ENCODE measurements at regions not wholly inside any gene's neighbourhood (a gene's known extent, or its start where the extent isn't known, plus 50 kb on each side); places are given as distances from the start of the nearest gene placed in this dataset.

DNA sequence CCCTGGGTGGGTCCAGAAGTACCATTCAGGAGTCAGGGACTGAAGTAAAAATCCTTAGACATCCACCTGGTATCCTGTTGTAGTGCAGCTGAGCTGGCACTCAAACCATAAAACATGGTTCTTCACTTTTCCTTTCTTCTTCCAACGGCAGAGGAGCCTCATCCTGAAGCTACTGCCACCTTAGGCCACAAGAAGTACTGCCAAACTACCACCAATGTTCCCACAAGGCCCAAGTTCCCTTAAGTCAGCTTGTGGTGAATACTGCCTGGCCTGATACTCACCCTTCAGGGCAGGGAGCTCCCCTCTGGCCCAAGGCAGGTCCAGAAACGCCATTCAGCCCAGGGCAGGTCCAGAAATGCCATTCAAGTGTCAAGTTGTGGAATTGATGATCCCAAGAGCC is 1053.4 kb upstream of the CITED2 start:
- Mint-ChIP-seq H3K36me3 (ENCODE audit: low read depth) (no peaks in the 10 kb centered on the region), H3K27ac (no peak overlapping the region), H3K4me1 (no peaks in the 10 kb centered on the region), H3K4me3 (no peak overlapping the region), H3K27me3 (no peaks in the 10 kb centered on the region), H3K9me3 (no peaks in the 10 kb centered on the region)
- no peak for DNase-seq
- ChIA-PET CTCF (no interaction called here), POLR2A (interaction anchor here (0.6 kb wide), 1 partner anchor 120 kb away, joined by 3 read pairs; no protein-coding TSS in a partner anchor)

DNA sequence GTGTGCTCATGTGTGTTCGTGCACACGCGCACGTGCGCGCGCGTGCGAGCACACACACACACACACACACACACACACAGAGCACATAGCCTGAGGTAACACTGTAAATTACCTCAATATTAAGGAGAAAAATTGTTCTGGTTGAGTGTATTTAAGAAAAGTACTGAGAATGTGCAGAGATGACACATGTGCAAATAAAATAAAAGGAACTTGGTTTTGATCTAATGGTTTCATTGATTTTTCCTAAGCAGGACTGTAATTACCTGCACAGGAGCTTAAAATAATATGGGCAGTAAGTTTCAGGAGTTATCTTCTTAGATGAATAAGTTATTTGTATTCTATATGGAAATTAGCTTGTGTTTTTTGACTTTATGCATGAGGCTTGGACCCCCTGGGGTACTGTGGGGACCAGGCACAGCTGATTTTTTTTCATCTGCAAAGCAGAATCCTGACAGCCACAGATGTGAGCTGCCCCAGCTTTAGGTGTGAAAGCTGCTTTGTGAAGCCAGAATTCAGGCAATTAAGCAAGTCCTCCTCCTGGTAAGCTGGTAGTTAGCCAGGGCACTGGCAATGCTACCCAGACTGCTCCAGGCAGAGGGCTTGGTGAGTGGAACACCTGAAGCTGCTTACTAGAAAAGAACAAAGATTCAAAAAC is 1040.6 kb upstream of the CITED2 start:
- Mint-ChIP-seq H3K4me1 (no peaks in the 10 kb centered on the region), H3K27me3 (no peaks in the 10 kb centered on the region), H3K9me3 (no peaks in the 10 kb centered on the region), H3K27ac (no peak overlapping the region), H3K4me3 (no peak overlapping the region), H3K36me3 (ENCODE audit: low read depth) (no peaks in the 10 kb centered on the region)
- CTCF ChIA-PET, result no interaction called here
- DNase-seq, result no peak
- POLR2A ChIA-PET, result no interaction called here

DNA sequence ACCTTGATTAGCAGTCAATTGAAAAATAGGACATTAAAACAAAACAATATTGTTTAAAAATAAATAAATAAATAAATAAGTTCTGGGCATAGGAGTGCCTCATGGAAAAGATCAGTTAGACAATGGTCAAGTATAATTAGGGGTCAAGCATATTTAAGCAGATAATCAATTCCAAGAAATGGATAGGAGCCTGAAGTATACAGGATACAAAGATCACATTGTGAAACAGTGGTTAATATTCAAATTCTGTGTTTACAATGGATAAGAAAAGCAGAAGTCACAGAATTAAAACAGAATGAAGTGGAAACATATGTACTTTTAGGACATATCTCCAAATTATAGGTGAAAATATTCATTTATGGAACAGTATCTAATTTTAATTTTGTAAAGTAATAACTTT is 1028.6 kb upstream of the CITED2 start:
- Mint-ChIP-seq H3K27me3 (no peaks in the 10 kb centered on the region), H3K4me3 (no peak overlapping the region), H3K4me1 (no peaks in the 10 kb centered on the region), H3K9me3 (no peaks in the 10 kb centered on the region), H3K36me3 (ENCODE audit: low read depth) (no peaks in the 10 kb centered on the region), H3K27ac (no peak overlapping the region)
- DNase-seq, result no peak
- POLR2A ChIA-PET, result no interaction called here
- CTCF ChIA-PET, result no interaction called here

DNA sequence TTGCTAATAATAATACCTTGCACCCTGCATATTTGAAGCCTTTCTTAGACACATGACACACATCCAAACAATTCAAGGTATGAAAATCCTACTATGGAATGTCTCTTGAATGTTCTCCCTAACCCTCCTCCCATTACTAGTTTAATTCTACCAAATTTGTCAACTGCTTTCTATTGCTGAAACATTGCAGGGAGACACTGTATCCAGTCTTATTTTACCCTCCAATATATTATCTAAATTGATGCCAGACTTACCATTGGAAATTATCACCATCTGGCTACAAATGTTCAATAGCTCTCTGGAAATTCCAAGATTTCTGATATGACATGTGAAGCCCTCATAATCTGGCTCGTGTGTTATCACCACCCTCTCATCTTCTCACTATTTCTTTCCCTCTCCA is 1027.3 kb upstream of the CITED2 start:
- Mint-ChIP-seq H3K4me1 (no peaks in the 10 kb centered on the region), H3K27me3 (no peaks in the 10 kb centered on the region), H3K4me3 (no peak overlapping the region), H3K9me3 (no peaks in the 10 kb centered on the region), H3K36me3 (ENCODE audit: low read depth) (no peaks in the 10 kb centered on the region), H3K27ac (no peak overlapping the region)
- no peak for DNase-seq
- ChIA-PET POLR2A (no interaction called here), CTCF (no interaction called here)

DNA sequence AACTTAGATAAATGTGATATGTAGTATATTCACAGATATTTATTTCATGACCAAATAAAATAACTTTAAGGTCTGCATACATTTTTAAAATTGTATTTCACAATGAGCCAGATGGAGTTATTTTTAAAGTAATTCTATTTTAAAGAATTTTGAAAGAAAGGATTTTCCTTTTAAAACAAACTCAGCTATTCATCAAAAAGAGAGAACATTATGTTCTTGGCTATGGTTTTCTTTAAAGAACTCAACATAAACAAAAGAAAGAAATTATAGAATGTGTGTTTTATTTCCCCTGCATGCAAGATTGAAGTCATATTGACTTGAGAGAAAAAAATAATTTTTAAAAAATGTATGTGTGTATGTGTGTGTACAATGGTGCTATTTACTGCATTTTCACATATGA is 1023.6 kb upstream of the CITED2 start:
- H3K4me3 Mint-ChIP-seq, result no peak overlapping the region
- no peaks in the 10 kb centered on the region for H3K36me3 Mint-ChIP-seq (ENCODE audit: low read depth)
- H3K27ac Mint-ChIP-seq, result no peak overlapping the region
- H3K27me3 Mint-ChIP-seq, result no peaks in the 10 kb centered on the region
- no peak for DNase-seq
- no peaks in the 10 kb centered on the region for H3K9me3 Mint-ChIP-seq
- ChIA-PET POLR2A (no interaction called here), CTCF (no interaction called here)
- no peaks in the 10 kb centered on the region for H3K4me1 Mint-ChIP-seq

DNA sequence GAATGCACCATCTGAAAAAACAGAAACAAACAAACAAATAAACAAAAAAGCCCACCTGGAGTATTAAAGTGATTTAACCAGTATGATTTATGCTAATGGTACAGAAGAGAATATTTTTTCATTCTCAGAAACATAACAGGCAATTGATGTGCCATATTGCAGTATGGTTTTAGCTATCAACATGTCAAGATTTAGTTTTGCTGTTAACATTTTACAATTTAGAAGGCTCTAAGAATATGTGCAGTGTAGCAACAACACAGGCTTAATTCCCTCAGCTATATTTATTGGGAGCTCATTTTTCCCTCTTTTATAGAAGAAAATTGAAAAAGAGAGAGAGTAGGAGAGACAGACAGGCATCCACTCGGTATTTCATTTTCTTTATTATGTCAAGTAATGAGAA is 1022.7 kb upstream of the CITED2 start:
- DNase-seq, result no peak
- Mint-ChIP-seq H3K4me3 (no peak overlapping the region), H3K27me3 (no peaks in the 10 kb centered on the region), H3K36me3 (ENCODE audit: low read depth) (no peaks in the 10 kb centered on the region), H3K4me1 (no peaks in the 10 kb centered on the region), H3K9me3 (no peaks in the 10 kb centered on the region), H3K27ac (no peak overlapping the region)
- POLR2A ChIA-PET, result no interaction called here
- CTCF ChIA-PET, result no interaction called here

DNA sequence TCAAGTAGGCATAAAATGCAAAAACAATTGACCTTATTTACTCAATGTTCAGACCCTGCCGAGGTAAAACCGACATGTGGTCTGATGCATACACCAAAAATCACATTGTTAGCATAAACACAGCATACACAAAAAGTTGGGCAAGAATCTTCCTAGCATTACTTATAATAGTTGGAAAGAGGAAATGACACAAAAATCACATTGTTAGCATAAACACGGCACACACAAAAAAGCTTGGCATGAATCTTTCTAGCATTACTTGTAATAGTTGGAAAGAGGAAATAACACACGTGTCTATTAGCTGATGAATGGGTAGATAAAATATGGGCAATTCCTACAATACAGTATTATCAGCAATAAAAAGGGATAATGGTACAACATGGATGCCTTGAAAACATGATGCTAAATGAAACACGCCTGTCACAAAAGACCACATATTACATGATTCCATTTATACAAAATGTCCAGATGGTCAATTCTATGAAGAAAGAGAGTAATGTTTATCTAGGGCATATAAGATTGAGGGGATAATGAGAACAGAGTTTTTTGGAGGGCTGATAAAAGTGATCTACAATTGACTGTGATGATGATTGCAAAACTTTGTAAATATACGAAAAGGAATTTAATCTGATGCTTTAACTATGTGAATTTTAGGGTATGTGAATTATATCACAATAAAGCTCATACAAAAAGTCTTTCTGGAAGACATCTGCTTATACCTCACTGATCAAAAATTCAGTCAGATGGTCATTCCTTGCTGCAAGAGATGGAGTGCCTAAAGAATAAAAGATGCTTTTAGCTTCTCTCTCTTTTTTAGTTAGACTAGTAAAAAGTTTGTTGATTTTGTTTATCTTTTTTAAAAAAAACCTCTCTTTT is 1019.5 kb upstream of the CITED2 start:
- no peak for DNase-seq
- Mint-ChIP-seq H3K9me3 (no peaks in the 10 kb centered on the region), H3K4me3 (no peak overlapping the region), H3K27ac (no peak overlapping the region), H3K36me3 (ENCODE audit: low read depth) (no peaks in the 10 kb centered on the region), H3K27me3 (no peaks in the 10 kb centered on the region), H3K4me1 (no peaks in the 10 kb centered on the region)
- CTCF ChIA-PET, result no interaction called here
- POLR2A ChIA-PET, result no interaction called here

DNA sequence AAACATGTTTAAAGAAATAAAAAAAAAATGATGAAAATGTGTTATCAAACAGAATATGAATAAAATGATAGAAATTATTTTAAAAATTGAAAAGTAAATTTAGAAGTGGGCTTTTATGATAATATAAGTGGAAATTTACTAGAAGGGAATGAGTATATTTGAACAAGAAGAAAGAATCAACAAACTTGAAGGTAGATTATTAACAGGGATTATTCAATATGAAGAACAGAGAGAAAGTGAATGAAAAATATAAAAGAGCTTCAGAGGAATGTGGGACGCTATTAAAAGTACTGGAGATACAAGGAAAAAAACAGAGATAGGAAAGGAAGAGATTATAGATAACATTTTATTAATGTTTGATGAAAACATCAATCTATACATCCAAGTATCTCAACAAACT is 1014.4 kb upstream of the CITED2 start:
- H3K27me3 Mint-ChIP-seq, result no peaks in the 10 kb centered on the region
- H3K9me3 Mint-ChIP-seq, result peaks cover 2% of the 10 kb centered on the region
- no peaks in the 10 kb centered on the region for H3K36me3 Mint-ChIP-seq (ENCODE audit: low read depth)
- ChIA-PET CTCF (no interaction called here), POLR2A (no interaction called here)
- no peak for DNase-seq
- no peaks in the 10 kb centered on the region for H3K4me1 Mint-ChIP-seq
- H3K27ac Mint-ChIP-seq, result no peak overlapping the region
- H3K4me3 Mint-ChIP-seq, result no peak overlapping the region

DNA sequence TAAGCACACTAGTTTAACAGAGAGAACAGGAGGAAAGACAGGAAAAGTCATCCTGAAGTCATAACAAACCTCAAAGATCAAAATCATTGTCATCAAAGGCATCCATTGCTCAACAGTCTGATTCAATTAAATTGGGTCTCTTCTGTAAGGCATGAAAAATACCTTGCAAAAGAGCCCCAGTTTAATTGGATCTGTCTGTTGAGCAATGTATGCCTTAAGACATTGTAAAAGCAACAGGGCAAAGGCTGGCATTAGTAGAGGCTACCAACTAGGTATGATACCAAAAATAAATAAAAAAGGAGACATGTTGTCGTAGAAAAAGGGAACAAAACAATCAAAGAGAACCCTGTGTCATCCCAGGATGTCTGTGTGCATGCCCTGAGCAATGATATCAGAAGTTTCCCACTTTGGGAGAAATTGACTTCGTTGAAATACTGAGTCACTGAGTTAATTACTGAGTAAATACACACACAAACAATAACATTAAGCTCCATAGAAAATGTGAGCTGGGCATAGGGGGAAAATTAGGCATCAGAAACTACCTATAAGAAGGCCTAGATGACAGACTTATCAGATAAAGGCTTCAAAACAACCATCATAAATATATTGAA is 1013.8 kb upstream of the CITED2 start:
- no peaks in the 10 kb centered on the region for H3K27me3 Mint-ChIP-seq
- H3K9me3 Mint-ChIP-seq, result peaks cover 2% of the 10 kb centered on the region
- ChIA-PET CTCF (no interaction called here), POLR2A (no interaction called here)
- H3K4me3 Mint-ChIP-seq, result no peak overlapping the region
- H3K27ac Mint-ChIP-seq, result no peak overlapping the region
- no peak for DNase-seq
- no peaks in the 10 kb centered on the region for H3K4me1 Mint-ChIP-seq
- no peaks in the 10 kb centered on the region for H3K36me3 Mint-ChIP-seq (ENCODE audit: low read depth)

DNA sequence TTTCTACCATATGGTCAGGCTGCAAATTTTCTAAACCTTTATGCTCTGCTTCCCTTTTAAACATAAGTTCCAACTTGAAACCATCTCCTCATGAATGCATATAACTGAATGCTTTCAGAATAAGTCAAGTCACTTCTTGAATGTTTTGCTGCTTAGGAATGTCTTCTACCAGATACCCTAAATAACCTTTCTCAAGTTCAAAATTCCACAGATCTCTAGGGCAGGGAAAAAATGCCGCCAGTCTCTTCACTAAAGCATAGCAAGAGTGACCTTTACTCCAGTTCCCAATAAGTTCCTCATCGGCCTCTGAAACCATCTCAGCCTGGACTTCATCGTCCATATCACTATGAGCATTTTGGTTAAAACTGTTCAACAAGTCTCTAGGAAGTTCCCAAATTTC is 1011.2 kb upstream of the CITED2 start:
- ChIA-PET POLR2A (no interaction called here), CTCF (no interaction called here)
- Mint-ChIP-seq H3K4me3 (no peak overlapping the region), H3K9me3 (peaks cover 2% of the 10 kb centered on the region), H3K27me3 (no peaks in the 10 kb centered on the region), H3K27ac (no peak overlapping the region), H3K4me1 (no peaks in the 10 kb centered on the region), H3K36me3 (ENCODE audit: low read depth) (no peaks in the 10 kb centered on the region)
- DNase-seq, result no peak

DNA sequence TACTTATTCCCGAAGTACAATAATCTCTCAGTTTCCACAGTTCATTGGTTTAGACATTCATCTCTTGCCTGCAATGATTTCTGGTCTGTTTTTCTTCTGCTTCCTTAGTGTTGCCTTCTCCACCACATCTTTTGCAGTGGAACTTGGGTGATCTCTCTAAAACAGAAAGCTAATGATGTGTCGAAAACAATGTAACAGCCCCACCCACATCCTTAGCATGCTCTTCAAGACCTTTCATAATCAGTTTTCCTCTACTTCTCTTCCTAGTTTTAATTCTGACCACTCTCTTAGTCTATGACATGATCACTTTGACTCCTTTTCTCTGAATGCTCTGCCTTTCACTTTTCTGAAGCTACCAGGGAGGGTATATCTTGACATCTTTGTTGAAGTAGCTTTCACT is 1007.9 kb upstream of the CITED2 start:
- H3K4me3 Mint-ChIP-seq, result no peak overlapping the region
- CTCF ChIA-PET, result no interaction called here
- POLR2A ChIA-PET, result no interaction called here

DNA sequence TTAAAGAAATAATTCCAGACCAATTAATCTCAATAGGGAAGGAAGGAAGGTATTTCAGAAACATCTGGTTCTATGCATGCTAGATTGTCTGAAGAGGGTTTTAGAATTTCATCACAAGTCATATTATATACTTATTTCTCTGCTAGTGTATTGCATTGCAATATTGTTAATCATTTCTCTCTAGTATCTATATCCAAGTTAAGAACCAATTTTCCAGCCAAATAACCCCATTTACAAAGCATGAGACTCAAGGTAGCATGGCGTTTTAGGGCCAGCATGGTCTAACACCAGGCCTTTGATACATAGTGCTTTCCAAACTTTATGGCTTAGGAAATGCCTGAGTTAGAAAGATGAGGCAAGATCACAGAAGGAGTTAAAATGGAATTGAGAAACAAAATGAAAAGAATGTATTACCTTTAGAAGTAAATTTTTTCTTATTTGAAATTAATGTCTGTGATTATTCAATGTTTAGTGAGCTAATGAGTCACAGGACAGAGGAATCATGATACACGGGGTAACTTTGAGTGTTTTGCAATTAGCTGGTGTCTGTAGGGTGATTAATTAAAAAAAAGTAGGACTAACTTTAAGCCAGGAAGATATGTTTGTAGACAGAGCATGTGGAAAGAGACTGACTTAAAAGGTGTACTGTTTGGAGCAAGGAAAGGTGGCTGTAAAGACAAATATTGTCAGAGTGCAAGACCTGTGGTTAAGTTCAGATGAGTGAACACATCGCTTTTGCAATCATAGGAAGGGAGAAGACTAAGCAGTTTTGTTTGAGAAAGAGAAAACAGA is 1006.2 kb upstream of the CITED2 start:
- no peak overlapping the region for H3K4me3 Mint-ChIP-seq
- H3K9me3 Mint-ChIP-seq, result peaks cover 2% of the 10 kb centered on the region
- ChIA-PET POLR2A (no interaction called here), CTCF (no interaction called here)
- no peak for DNase-seq
- H3K4me1 Mint-ChIP-seq, result no peaks in the 10 kb centered on the region
- no peaks in the 10 kb centered on the region for H3K27me3 Mint-ChIP-seq
- H3K36me3 Mint-ChIP-seq (ENCODE audit: low read depth), result no peaks in the 10 kb centered on the region
- H3K27ac Mint-ChIP-seq, result no peak overlapping the region

More for the DNA sequence above, 1007.9 kb upstream of the CITED2 start:
- Mint-ChIP-seq H3K9me3 (peaks cover 2% of the 10 kb centered on the region), H3K36me3 (ENCODE audit: low read depth) (no peaks in the 10 kb centered on the region), H3K27ac (no peak overlapping the region), H3K4me1 (no peaks in the 10 kb centered on the region), H3K27me3 (no peaks in the 10 kb centered on the region)
- no peak for DNase-seq

DNA sequence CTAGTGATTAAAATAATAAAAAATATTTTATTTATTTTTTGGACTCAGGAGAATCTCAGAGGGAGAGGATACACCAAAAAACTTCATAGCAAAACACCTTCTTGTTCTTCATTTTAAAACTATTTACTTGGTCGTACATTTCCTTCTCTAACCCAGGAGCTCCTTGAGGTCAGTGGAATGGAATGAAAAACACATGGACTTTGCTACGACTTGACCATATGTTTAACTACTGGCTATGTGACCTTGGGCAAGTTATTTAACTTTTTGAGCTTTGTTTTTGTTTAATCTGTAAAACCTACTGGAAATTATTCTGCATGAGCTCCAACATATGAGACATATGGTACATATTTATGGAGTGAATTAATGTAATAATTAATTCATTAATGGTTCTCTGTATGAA is 1005.5 kb upstream of the CITED2 start:
- ChIA-PET CTCF (no interaction called here), POLR2A (no interaction called here)
- Mint-ChIP-seq H3K4me3 (no peak overlapping the region), H3K27ac (no peak overlapping the region), H3K36me3 (ENCODE audit: low read depth) (no peaks in the 10 kb centered on the region), H3K9me3 (peaks cover 2% of the 10 kb centered on the region), H3K4me1 (no peaks in the 10 kb centered on the region), H3K27me3 (no peaks in the 10 kb centered on the region)
- no peak for DNase-seq

Data from activated CD4-positive, alpha-beta T cell treated with anti-CD3 and anti-CD28 coated beads, Interleukin-2, amount 10 ng/mL, durations not matched to agents 7 days and 5 days (primary cell).